Thyroid gland (tissue), 4 donors: ENCODE measurements at regions not wholly inside any gene's neighbourhood (a gene's known extent, or its start where the extent isn't known, plus 50 kb on each side); places are given as distances from the start of the nearest gene placed in this dataset.

Source experiments
- DNase-seq, 2 donors: peaks; one replicate each; pipeline ENCODE4 v3.0.0-alpha.2; 2019
- H3K27ac ChIP-seq, 3 donors: fragments of 200-600 bp; sonication (generic); 1 replicate in 2 of 3; 2 replicates in 1 of 3; pipeline ENCODE4 v1.5.1; 2016 to 2019; ENCODE audit warnings: mild to moderate bottlenecking in 1 of 3, moderate library complexity in 1 of 3
- H3K27me3 ChIP-seq: fragments of 200-600 bp; sonication (generic); one replicate; pipeline ENCODE4 v1.5.1; 2019
- H3K36me3 ChIP-seq, 2 donors: fragments of 200-600 bp; sonication (generic); one replicate each; pipeline ENCODE4 v1.5.1; 2016 to 2019
- H3K4me1 ChIP-seq, 2 donors: fragments of 200-600 bp; sonication (generic); one replicate each; pipeline ENCODE4 v1.5.1; 2017 to 2019
- H3K4me3 ChIP-seq, 3 donors: fragments of 200-600 bp; sonication (generic); replicated peaks in 1 of 3; 1 replicate in 2 of 3; 2 replicates in 1 of 3; pipeline ENCODE4 v1.5.1; 2016; ENCODE audit warnings: mild to moderate bottlenecking in 1 of 3
- H3K9me3 ChIP-seq: fragments of 200-600 bp; sonication (generic); one replicate; pipeline ENCODE4 v1.5.1; 2017
- POLR2A ChIP-seq, 2 donors: fragments of 450-650 bp; IDR thresholded peaks; one replicate each; pipeline ENCODE4 v1.6.1; 2017; ENCODE audit warnings: antibody characterized with exemption in 2 of 2, mild to moderate bottlenecking in 2 of 2, moderate library complexity in 1 of 2
- WGBS, 2 donors: methylation state at CpG; one replicate each; pipeline ENCODE4 v1.1.5; 2017; 5-methylcytosine and 5-hydroxymethylcytosine counted together
- intact Hi-C: fragments of 100-400 bp; cut with DNase I; formaldehyde crosslinking; loops from one replicate; pipeline ENCODE4 v1.15.1; 2023
- TF ChIP-seq, protein P1 (sequence below), 6 experiments: fragments of 200-600 bp in 3 of 6; fragments of 450-650 bp in 3 of 6; sonication (generic) in 3 of 6; IDR thresholded peaks; one replicate each; pipeline ENCODE4 v1.5.1; 2016 to 2019; ENCODE audit warnings: antibody characterized with exemption in 6 of 6, mild to moderate bottlenecking in 2 of 6, inconsistent platforms in 1 of 6, moderate library complexity in 1 of 6

DNA sequence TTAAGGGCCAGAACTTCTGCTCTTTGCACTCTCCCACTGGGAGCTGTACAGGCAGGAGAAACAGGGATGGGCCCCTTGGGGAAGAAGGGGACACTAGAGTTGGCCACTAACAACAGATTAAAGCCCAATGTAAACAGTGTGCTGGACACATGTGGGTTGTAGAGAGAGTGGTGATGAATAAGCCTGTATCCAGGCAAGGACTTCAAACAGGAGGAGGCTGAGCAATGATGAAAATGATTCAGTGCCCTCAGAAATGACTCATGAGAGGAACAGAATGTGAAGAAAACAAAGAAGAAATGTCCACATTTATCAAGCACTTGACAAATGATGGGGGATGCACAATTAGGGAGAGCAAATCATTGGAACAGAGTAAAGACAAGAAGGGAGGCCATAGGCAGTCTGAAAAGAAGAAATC is 242.3 kb downstream of the TBX18 start:
- Histone ChIP-seq H3K4me1 (no peaks in the 10 kb centered on the region), H3K36me3 (no peaks in the 10 kb centered on the region), H3K9me3 (no peaks in the 10 kb centered on the region), H3K27me3 (no peaks in the 10 kb centered on the region), H3K27ac (no peak overlapping the region), H3K4me3 (no peak overlapping the region)
- intact Hi-C loops = no loop called here
- no peak for DNase-seq
- no peak for TF ChIP-seq POLR2A (IDR thresholded peaks at IDR 0.05)
- TF ChIP-seq, protein P1, sequence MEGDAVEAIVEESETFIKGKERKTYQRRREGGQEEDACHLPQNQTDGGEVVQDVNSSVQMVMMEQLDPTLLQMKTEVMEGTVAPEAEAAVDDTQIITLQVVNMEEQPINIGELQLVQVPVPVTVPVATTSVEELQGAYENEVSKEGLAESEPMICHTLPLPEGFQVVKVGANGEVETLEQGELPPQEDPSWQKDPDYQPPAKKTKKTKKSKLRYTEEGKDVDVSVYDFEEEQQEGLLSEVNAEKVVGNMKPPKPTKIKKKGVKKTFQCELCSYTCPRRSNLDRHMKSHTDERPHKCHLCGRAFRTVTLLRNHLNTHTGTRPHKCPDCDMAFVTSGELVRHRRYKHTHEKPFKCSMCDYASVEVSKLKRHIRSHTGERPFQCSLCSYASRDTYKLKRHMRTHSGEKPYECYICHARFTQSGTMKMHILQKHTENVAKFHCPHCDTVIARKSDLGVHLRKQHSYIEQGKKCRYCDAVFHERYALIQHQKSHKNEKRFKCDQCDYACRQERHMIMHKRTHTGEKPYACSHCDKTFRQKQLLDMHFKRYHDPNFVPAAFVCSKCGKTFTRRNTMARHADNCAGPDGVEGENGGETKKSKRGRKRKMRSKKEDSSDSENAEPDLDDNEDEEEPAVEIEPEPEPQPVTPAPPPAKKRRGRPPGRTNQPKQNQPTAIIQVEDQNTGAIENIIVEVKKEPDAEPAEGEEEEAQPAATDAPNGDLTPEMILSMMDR (IDR thresholded peaks at IDR 0.05) = no peak

DNA sequence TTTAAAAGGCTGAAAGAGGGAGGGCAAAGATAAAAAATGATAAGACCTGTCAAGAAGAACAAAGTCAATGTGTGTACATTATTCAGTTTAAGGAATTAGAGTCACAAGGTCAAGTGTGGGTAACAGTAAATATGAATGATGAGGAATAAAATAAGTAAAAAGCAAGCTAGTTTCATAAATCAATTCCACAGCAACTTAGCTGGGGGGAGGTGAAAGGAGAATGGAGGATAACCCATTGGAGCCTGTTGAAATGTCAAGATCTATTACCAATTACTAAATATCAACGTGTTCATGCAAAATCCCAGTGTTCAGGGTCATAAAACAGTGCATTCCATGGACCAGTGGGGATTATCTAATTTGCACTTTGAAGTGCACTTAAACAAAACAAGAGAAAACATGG is 242.9 kb downstream of the TBX18 start:
- no peak overlapping the region for H3K27ac ChIP-seq
- WGBS, 2 donors = 20 to 38% methylated on average over 1 of the region's 1 CpG
- H3K9me3 ChIP-seq = no peaks in the 10 kb centered on the region
- TF ChIP-seq, protein P1 (IDR thresholded peaks at IDR 0.05) = no peak
- TF ChIP-seq POLR2A (IDR thresholded peaks at IDR 0.05) = no peak
- no peak for DNase-seq
- intact Hi-C loops = no loop called here
- H3K4me3 ChIP-seq = no peak overlapping the region
- no peaks in the 10 kb centered on the region for H3K27me3 ChIP-seq
- no peaks in the 10 kb centered on the region for H3K36me3 ChIP-seq
- H3K4me1 ChIP-seq = no peaks in the 10 kb centered on the region

DNA sequence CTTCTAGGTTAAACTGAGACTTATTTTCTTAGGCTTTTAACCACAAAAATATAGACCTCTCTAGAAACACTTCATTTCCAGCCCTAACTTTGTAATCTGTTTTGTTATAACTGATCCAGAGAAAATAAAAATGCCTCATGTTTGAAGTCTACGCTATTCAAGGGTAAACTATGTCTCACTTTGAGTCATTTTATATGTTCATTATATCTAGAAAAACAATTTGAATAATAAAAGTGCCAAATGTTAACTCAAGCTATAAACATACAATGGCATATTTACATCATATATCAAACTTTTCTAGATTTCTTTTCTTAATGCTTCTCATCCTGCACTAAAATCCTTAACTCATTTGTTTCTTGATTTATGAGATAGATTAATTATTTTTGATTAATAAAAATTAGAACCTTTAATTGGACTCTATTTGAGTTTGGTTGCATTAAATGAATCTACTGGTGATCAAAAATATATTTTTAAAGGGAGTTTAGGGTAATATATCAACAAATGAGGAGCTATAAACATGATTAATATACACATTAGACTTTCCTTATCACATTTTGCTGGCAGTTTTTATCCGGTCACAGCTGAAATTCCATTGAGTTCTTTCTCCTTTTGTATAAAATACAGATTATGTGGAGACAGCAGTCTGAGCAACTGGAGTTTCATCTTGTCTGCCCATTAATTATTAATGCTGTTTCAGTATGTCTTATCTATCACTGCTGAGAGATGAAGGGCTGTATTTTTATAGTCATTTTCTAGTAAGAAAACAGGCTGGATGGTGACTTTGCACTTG is 246.5 kb downstream of the TBX18 start:
- no peaks in the 10 kb centered on the region for H3K4me1 ChIP-seq
- WGBS, 2 donors = 80 to 82% methylated on average over 2 of the region's 2 CpGs
- intact Hi-C loops = no loop called here

DNA sequence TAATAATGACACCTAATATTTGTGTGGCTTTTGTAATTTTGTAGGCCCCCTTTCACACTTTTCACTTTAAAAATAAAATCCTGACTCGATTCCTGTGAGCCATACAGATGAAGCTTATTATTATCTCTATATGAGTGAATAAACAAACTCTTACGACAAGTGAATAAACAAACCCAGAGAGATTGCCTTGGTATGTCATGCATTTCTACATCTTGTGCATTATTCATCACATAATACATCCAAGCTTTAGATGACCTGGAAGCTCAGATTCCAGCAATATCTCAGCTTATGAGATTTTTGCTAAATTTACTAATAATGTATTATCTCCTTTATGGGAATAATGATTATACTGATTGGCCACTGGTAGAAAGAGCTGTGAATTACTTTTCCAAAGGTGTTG is 248.2 kb downstream of the TBX18 start:
- H3K9me3 ChIP-seq = no peaks in the 10 kb centered on the region
- DNase-seq = no peak
- no peaks in the 10 kb centered on the region for H3K4me1 ChIP-seq
- no peak overlapping the region for H3K4me3 ChIP-seq
- no peaks in the 10 kb centered on the region for H3K27me3 ChIP-seq
- intact Hi-C loops = no loop called here
- no peak for TF ChIP-seq POLR2A (IDR thresholded peaks at IDR 0.05)
- TF ChIP-seq, protein P1 (IDR thresholded peaks at IDR 0.05) = no peak
- no peaks in the 10 kb centered on the region for H3K36me3 ChIP-seq
- no peak overlapping the region for H3K27ac ChIP-seq
- WGBS, 2 donors = 83 to 86% methylated on average over 2 of the region's 2 CpGs

More for the DNA sequence above, 246.5 kb downstream of the TBX18 start:
- no peak for DNase-seq
- TF ChIP-seq, protein P1 (IDR thresholded peaks at IDR 0.05) = no peak
- no peak for TF ChIP-seq POLR2A (IDR thresholded peaks at IDR 0.05)
- H3K36me3 ChIP-seq = no peaks in the 10 kb centered on the region
- H3K27ac ChIP-seq = no peak overlapping the region
- H3K9me3 ChIP-seq = no peaks in the 10 kb centered on the region
- H3K27me3 ChIP-seq = no peaks in the 10 kb centered on the region
- H3K4me3 ChIP-seq = no peak overlapping the region

DNA sequence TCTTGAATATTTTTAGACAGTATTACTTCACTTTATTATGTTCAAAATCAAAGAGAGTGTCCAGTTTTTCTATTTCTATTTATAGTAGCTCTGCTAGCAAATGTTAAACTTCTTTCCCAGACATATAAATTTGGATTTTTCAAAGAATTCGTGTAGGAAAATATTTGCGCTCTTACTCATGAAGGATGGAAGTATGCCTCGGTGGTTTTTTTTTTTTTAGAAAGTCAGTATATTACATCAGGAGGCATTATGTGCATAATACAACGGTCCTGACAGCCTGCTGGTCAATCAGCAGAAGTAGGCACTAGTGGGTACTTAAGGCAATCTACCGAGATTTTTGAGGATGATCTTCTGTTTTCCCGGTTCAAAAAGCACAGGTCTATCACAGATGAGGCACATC is 249.3 kb downstream of the TBX18 start:
- Histone ChIP-seq H3K4me1 (no peaks in the 10 kb centered on the region), H3K9me3 (no peaks in the 10 kb centered on the region), H3K27ac (no peak overlapping the region), H3K27me3 (no peaks in the 10 kb centered on the region), H3K4me3 (no peak overlapping the region), H3K36me3 (no peaks in the 10 kb centered on the region)
- intact Hi-C loops = no loop called here
- no peak for DNase-seq
- no peak for TF ChIP-seq POLR2A (IDR thresholded peaks at IDR 0.05)
- TF ChIP-seq, protein P1 (IDR thresholded peaks at IDR 0.05) = no peak
- 65 to 66% methylated on average over 6 of the region's 6 CpGs for WGBS, 2 donors
